ENCODE measurements at regions not wholly inside any gene's neighbourhood (a gene's known extent, or its start where the extent isn't known, plus 50 kb on each side); places are given as distances from the start of the nearest gene placed in this dataset.

- H3K9me3 ChIP-seq (ENCODE audit: low read length), result no peaks in the 10 kb centered on the region
These were observed 54.0 kb upstream of the CXCL14 start for GRCh38 chr5:135632798-135633197.

GRCh38 chr5:135631391-135631790 lies 52.6 kb upstream of the CXCL14 start:
- H3K27me3 ChIP-seq (ENCODE audit: insufficient read depth, low read depth, low read length), result no peaks in the 10 kb centered on the region
- H3K36me3 ChIP-seq (ENCODE audit: insufficient read depth, low read length), result no peaks in the 10 kb centered on the region
- H3K9ac ChIP-seq (ENCODE audit: low read length), result no peak overlapping the region
- H3K4me2 ChIP-seq (ENCODE audit: low read length), result no peak overlapping the region
- no peak overlapping the region for H3K4me3 ChIP-seq (ENCODE audit: low read length)
- no peaks in the 10 kb centered on the region for H3K9me2 ChIP-seq (ENCODE audit: insufficient read depth, low read length)
- no peaks in the 10 kb centered on the region for H3F3A ChIP-seq (ENCODE audit: insufficient read depth, low read length, poor library complexity, severe bottlenecking)
- H3K9me3 ChIP-seq (ENCODE audit: low read length), result no peaks in the 10 kb centered on the region
- no peaks in the 10 kb centered on the region for H3K79me2 ChIP-seq (replicated peaks; ENCODE audit: insufficient read depth, low read length)
- H2AFZ ChIP-seq (ENCODE audit: low read depth, low read length), result no peak overlapping the region
- no peaks in the 10 kb centered on the region for H4K20me1 ChIP-seq (ENCODE audit: insufficient read depth)
- H3K27ac ChIP-seq (ENCODE audit: low read length), result no peak overlapping the region
- no peak for TF ChIP-seq REST (IDR thresholded peaks at IDR 0.05; ENCODE audit: borderline replicate concordance)
- no peak for TF ChIP-seq SMC3 (conservative IDR thresholded peaks at IDR 0.05; ENCODE audit: poor library complexity)
- no peak for TF ChIP-seq EZH2 (IDR thresholded peaks at IDR 0.05; ENCODE audit: borderline replicate concordance, insufficient read depth, low read length, poor library complexity, severe bottlenecking)
- TF ChIP-seq MXI1 (conservative IDR thresholded peaks at IDR 0.05; ENCODE audit: poor library complexity, severe bottlenecking), result no peak
- TF ChIP-seq, protein P1, sequence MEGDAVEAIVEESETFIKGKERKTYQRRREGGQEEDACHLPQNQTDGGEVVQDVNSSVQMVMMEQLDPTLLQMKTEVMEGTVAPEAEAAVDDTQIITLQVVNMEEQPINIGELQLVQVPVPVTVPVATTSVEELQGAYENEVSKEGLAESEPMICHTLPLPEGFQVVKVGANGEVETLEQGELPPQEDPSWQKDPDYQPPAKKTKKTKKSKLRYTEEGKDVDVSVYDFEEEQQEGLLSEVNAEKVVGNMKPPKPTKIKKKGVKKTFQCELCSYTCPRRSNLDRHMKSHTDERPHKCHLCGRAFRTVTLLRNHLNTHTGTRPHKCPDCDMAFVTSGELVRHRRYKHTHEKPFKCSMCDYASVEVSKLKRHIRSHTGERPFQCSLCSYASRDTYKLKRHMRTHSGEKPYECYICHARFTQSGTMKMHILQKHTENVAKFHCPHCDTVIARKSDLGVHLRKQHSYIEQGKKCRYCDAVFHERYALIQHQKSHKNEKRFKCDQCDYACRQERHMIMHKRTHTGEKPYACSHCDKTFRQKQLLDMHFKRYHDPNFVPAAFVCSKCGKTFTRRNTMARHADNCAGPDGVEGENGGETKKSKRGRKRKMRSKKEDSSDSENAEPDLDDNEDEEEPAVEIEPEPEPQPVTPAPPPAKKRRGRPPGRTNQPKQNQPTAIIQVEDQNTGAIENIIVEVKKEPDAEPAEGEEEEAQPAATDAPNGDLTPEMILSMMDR (IDR thresholded peaks at IDR 0.05; ENCODE audit: poor library complexity, severe bottlenecking), result no peak
- no peak for TF ChIP-seq TAF1 (IDR thresholded peaks at IDR 0.05; ENCODE audit: low read depth)
- no peak for TF ChIP-seq RAD21 (conservative IDR thresholded peaks at IDR 0.05)
- no peak for TF ChIP-seq EP300 (conservative IDR thresholded peaks at IDR 0.05; ENCODE audit: poor library complexity, severe bottlenecking)

More at GRCh38 chr5:135632798-135633197, 54.0 kb upstream of the CXCL14 start:
- Histone ChIP-seq H3K27me3 (ENCODE audit: insufficient read depth, low read depth, low read length) (no peaks in the 10 kb centered on the region), H2AFZ (ENCODE audit: low read depth, low read length) (no peak overlapping the region), H3K4me3 (ENCODE audit: low read length) (peak overlapping the region; percentile 25), H3K36me3 (ENCODE audit: insufficient read depth, low read length) (no peaks in the 10 kb centered on the region), H3K9ac (ENCODE audit: low read length) (peak overlapping the region; percentile 13), H4K20me1 (ENCODE audit: insufficient read depth) (no peaks in the 10 kb centered on the region), H3K4me2 (ENCODE audit: low read length) (peak overlapping the region; percentile 62), H3F3A (ENCODE audit: insufficient read depth, low read length, poor library complexity, severe bottlenecking) (no peaks in the 10 kb centered on the region), H3K79me2 (replicated peaks; ENCODE audit: insufficient read depth, low read length) (no peaks in the 10 kb centered on the region), H3K9me2 (ENCODE audit: insufficient read depth, low read length) (no peaks in the 10 kb centered on the region), H3K27ac (ENCODE audit: low read length) (peak overlapping the region; percentile 63)
- TF ChIP-seq, protein P1 (IDR thresholded peaks at IDR 0.05; ENCODE audit: poor library complexity, severe bottlenecking), result no peak
- TF ChIP-seq TAF1 (IDR thresholded peaks at IDR 0.05; ENCODE audit: low read depth) (no peak), POLR2AphosphoS5 (IDR thresholded peaks at IDR 0.05) (peak; percentile 86), SMC3 (conservative IDR thresholded peaks at IDR 0.05; ENCODE audit: poor library complexity) (no peak), EZH2 (IDR thresholded peaks at IDR 0.05; ENCODE audit: borderline replicate concordance, insufficient read depth, low read length, poor library complexity, severe bottlenecking) (no peak), REST (IDR thresholded peaks at IDR 0.05; ENCODE audit: borderline replicate concordance) (no peak), RAD21 (conservative IDR thresholded peaks at IDR 0.05) (no peak), EP300 (conservative IDR thresholded peaks at IDR 0.05; ENCODE audit: poor library complexity, severe bottlenecking) (peak; percentile 89), MXI1 (conservative IDR thresholded peaks at IDR 0.05; ENCODE audit: poor library complexity, severe bottlenecking) (peak; percentile 63)

All from neural cell (in vitro differentiated cells).